Stimulated activated CD4-positive, alpha-beta T cell treated with anti-CD3 and anti-CD28 coated beads, Interleukin-2, amount 100 ng/mL, for 48 hours (primary cell): ENCODE measurements at regions not wholly inside any gene's neighbourhood (a gene's known extent, or its start where the extent isn't known, plus 50 kb on each side); places are given as distances from the start of the nearest gene placed in this dataset.

Experiments
- DNase-seq, 2 donors: peaks; one replicate each; pipeline ENCODE4 v3.0.0-alpha.2; 2020

DNA sequence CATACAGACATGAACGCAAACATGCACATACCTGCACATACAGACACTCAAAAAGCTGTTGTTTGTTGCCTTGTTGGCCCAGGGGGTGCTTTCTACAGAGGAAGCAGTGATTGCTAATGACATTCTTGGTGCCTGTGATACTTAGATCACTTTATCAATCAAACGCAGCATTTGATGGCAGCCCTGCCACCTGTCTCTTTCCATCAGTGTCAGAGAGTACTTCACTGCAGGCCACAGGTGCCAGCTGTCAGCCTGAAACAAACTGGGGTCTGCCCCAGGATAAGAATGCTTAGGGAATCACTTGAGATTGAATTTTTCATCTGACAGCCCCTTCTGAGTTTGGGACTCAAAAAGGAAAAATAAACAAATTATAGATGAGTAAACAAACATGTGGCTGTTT, 388.9 kb upstream of the SGCD start:
- DNase-seq, result no peak

DNA sequence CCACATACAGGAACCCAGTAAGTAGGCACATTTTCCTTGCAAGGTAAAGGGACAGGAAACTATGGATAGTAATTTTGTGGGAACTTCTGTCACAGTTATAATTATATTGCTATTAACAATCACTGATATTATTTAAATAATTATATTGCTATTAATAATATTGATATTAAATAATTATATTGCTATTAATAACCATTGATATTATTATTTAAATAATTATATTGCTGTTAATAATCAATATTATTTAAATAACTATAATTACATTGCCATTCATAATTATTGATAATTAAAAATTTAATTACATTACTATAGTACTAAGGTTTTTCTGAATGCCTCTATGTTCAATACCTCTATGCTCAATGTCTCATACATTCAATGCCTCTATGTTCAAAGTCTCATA, 385.6 kb upstream of the SGCD start:
- no peak for DNase-seq

GRCh38 chr5:155943516-155944407, 383.2 kb upstream of the SGCD start:
- DNase-seq, result peak; percentile 2

DNA sequence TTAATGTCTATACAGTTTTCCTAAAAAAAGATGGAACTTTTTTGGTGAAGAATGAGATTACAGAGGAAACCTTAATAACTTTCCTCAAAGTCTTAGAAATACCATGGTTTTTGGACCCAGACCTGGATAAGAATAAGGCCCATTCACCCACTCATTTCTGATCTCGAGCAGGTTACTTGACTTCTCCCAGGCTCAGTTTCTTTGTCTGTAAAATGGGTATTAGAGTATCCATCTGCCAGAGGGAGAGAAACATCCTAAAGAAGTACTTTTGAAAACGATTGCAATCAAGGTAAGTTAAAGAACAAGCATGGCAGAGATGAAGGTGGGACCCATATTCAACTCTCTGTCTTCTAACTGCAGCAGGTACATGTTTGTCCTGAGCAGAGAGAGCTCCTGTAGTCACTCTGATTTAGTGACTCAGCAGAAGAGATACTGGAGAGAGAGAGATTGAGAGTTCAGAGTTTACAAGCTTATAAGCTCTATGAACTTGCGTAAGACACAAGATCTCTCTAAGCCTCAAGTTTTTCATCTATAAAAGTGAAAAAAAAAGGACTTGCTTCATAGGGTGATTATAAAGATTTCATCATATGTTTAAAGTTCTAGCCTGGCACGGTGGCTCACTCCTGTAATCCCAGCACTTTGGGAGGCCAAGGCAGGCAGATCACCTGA, 379.4 kb upstream of the SGCD start:
- no peak for DNase-seq

- DNase-seq, result no peak
Measured at GRCh38 chr5:155948576-155948975, 378.4 kb upstream of the SGCD start.

- no peak for DNase-seq
Measured at GRCh38 chr5:155952486-155953089, 374.4 kb upstream of the SGCD start.

DNA sequence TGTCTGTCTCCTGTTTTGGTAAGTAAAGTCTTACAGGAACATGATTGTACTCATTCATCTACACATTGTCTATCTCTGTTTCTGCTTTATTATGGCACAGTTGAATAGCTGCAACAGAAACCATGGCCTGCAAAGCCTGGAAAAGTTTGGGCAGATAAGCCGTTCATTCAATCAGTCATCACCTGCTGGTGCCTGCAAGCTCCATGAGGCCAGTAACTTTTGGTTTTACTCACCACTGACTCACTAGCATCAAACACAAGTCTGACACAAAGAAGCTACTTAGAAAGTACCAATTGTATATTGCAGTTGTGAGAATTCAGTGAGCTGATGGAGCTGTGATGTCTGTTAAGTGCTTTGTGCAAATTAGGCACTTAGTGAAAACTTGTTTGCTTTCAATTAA, 373.6 kb upstream of the SGCD start:
- DNase-seq, result no peak

DNA sequence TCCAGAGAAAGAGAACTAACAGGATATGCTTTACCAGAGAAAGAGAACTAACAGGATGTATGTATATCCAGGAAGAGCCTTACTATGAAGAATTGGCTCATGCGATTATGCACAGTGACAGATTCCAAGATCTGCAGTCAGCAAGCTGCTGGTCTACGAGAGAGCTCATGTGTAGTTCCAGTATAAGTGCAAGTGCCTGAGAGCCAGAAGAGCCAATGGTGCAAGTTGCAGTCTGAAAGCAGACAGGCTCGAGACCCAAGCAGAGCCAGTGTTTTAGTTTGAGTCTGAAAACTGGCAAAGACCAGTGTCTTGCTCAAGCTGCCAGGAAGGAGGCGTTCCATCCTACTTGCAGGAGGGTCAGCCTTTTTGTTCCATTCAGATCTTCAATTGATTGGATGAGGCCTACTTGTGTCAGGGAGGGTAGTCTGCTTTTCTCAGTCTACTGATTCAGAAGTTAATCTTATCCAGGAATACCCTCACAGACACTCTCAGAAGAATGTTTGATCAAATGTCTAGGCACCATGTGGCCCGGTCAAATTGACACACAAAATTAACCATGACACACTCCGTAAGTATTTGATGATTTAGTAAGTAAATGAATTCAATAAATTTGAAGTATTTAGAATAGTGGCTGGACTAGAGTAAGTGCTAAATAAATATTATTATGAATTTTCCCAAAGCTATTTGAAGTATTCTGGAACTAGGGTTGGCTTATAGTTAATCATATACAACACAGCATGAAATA, 372.1 kb upstream of the SGCD start:
- no peak for DNase-seq

DNA sequence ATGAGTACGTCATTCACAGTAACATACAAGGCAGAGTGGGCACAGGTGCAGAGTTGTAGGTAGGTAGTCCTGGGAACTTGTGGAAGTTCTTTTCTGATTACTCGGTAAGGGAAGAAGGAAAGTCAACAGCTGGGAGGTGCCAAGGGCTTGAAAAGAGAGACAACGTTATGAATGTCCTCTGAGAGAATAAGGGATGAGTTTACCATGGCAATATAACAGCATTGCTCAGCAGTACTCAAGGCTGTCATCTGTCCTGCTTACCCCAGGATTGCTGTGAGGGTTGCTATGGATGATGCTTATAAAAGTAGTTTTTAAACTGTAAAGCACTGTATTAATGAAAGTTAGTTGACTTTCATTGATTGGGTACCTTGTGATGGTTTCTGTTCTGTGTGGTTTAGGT, 369.1 kb upstream of the SGCD start:
- DNase-seq, result no peak

- DNase-seq, result no peak
Measured at GRCh38 chr5:155959082-155959481, 367.9 kb upstream of the SGCD start.

GRCh38 chr5:155960177-155960576, 366.8 kb upstream of the SGCD start:
- DNase-seq, result no peak

- DNase-seq, result no peak
Measured at GRCh38 chr5:155969537-155969936, 357.4 kb upstream of the SGCD start.

GRCh38 chr5:155974369-155974768, 352.6 kb upstream of the SGCD start:
- DNase-seq, result no peak

GRCh38 chr5:155978850-155979249, 348.1 kb upstream of the SGCD start:
- no peak for DNase-seq

DNA sequence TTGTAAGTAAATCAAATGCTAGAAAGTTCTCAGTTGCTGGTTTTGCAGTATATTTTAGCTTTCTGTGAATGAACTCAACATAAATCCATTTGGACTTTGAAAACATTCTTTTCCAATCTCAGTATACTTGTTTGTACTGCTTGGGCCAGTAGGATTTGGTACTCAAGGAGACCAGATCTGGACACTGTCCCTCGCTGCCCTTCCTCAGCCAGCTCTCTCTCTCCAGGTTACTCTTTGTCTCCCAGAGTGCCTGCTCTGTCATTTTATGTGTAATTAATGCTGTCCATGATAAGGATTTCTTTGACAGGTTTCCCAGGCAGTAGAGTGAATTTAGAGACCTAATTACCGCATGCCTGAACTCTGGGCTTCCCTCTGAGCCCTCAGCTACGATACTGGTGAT, 344.6 kb upstream of the SGCD start:
- no peak for DNase-seq

DNA sequence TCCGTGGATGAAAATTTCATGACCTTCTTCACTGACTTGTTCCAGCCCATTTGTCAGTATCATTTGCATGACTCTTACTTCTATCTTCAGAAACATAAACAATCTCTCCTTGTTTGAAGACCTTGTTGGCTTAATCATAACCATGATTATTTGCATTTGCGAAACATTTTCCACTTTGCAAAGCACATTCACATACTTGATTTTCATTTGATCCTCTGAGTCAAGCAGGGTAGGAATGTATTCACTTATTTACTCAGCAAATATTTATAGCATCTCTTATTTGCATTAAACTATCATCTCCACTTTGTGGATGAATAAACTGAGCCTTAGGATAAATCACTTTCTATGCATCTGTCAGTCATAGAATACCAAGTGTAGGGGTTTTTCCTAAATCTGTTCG, 343.0 kb upstream of the SGCD start:
- no peak for DNase-seq

GRCh38 chr5:155987265-155987810, 339.6 kb upstream of the SGCD start:
- DNase-seq, result no peak

- DNase-seq, result no peak
Measured at GRCh38 chr5:155989879-155990278, 337.1 kb upstream of the SGCD start.

DNA sequence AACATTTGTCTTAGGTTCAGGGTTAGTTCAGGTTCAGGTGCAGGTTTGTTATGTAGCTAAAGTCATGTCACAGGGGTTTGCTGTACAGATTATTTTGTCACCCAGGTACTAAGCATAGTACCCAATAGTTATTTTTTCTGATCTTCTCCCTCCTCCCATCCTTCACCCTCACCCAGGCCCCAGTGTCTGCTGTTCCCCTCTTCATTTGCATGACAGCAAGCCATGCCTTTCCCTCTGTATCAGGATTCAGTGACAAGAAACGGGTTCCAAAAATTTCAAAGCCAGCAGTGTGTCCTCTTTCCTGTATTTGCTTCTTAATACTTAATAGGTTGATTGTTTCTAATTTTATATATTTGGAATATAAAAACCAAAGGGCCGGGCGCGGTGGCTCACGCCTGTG, 330.8 kb upstream of the SGCD start:
- DNase-seq, result no peak

DNA sequence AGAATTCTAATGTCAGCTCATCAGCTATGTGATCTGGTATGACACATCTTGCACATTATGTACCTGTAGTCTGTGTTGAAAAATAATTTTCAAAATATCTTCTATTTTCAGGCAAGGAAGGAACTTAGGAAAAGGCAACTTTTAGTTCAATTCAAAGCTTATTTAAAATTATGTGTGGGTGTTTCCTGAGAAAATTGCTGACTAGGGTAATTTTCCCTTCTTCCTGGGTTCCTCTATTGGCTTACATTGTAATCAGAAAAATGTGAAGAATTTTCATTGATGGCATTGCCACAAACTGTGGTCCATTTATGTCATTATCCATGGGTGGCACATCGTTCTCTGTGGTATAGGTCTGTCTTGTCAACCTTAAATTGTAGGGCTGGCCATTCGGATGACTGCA, 328.7 kb upstream of the SGCD start:
- no peak for DNase-seq

DNA sequence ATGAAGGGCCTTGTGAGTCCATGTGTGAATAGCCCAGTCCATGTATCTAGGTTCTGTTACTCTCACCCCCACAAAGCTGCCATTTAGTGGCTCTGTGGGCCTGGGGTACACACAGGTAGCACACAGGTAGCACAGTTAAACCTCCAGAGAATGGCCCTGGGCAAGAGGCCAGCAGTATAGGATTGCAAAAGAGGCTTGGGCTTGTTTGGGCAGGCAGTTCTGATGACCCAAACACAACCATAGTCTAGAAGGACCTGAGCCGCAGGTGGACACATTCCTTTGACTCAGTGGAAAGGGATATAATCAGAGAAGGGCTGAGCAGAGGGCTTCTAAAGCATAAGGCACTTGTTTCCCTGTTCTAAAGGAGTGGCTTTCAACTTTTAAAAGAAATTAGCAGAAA, 326.8 kb upstream of the SGCD start:
- DNase-seq, result no peak

- DNase-seq, result no peak
Measured at GRCh38 chr5:156004754-156005153, 322.2 kb upstream of the SGCD start.

GRCh38 chr5:156006026-156006647, 320.8 kb upstream of the SGCD start:
- no peak for DNase-seq
